Stimulated activated naive CD4-positive, alpha-beta T cell (primary cell): ENCODE measurements at regions not wholly inside any gene's neighbourhood (a gene's known extent, or its start where the extent isn't known, plus 50 kb on each side); places are given as distances from the start of the nearest gene placed in this dataset.
"Not testable (repeated sequence)": the region's sequence is repeated elsewhere in the genome, so short reads cannot be mapped to it uniquely, and the experiment has no call there.

Source experiments
- DNase-seq, 6 experiments: peaks; one replicate each; lab custom pipeline; 2025; lab: John Stamatoyannopoulos, UW

- DNase-seq = no peak
These were observed 1568.5 kb upstream of the WWC1 start for GRCh38 chr5:166722939-166723338.

- DNase-seq = no peak
These were observed 1567.2 kb upstream of the WWC1 start for GRCh38 chr5:166724284-166724683.

GRCh38 chr5:166725593-166725992 is 1565.9 kb upstream of the WWC1 start:
- DNase-seq = no peak

- no peak for DNase-seq
These were observed 1565.0 kb upstream of the WWC1 start for GRCh38 chr5:166726406-166726805.

- not testable (repeated sequence) for DNase-seq
These were observed 1548.5 kb upstream of the WWC1 start for GRCh38 chr5:166742951-166743350.

- no peak for DNase-seq
These were observed 1544.9 kb upstream of the WWC1 start for GRCh38 chr5:166746506-166746905.

GRCh38 chr5:166750376-166750775 is 1541.1 kb upstream of the WWC1 start:
- DNase-seq = no peak

- no peak for DNase-seq
These were observed 1533.3 kb upstream of the WWC1 start for GRCh38 chr5:166758151-166758550.

GRCh38 chr5:166767858-166768257 is 1523.6 kb upstream of the WWC1 start:
- no peak for DNase-seq

GRCh38 chr5:166768536-166768935 is 1522.9 kb upstream of the WWC1 start:
- no peak for DNase-seq

- DNase-seq = no peak
These were observed 1518.7 kb upstream of the WWC1 start for GRCh38 chr5:166772770-166773169.

GRCh38 chr5:166781737-166782136 is 1509.7 kb upstream of the WWC1 start:
- DNase-seq = no peak

GRCh38 chr5:166784545-166785078 is 1506.8 kb upstream of the WWC1 start:
- no peak for DNase-seq

GRCh38 chr5:166786178-166786577 is 1505.3 kb upstream of the WWC1 start:
- DNase-seq = no peak

GRCh38 chr5:166786889-166787288 is 1504.6 kb upstream of the WWC1 start:
- DNase-seq = no peak

GRCh38 chr5:166788050-166788449 is 1503.4 kb upstream of the WWC1 start:
- no peak for DNase-seq

GRCh38 chr5:166795756-166796155 is 1495.7 kb upstream of the WWC1 start:
- DNase-seq = no peak

- DNase-seq = no peak
These were observed 1488.4 kb upstream of the WWC1 start for GRCh38 chr5:166803058-166803457.

GRCh38 chr5:166804223-166804622 is 1487.2 kb upstream of the WWC1 start:
- not testable (repeated sequence) for DNase-seq

- DNase-seq = not testable (repeated sequence)
These were observed 1486.8 kb upstream of the WWC1 start for GRCh38 chr5:166804693-166805092.

- not testable (repeated sequence) for DNase-seq
These were observed 1481.3 kb upstream of the WWC1 start for GRCh38 chr5:166810093-166810658.

GRCh38 chr5:166810721-166811120 is 1480.7 kb upstream of the WWC1 start:
- no peak for DNase-seq

GRCh38 chr5:166823360-166823759 is 1468.1 kb upstream of the WWC1 start:
- no peak for DNase-seq

GRCh38 chr5:166834246-166834645 is 1457.2 kb upstream of the WWC1 start:
- DNase-seq = no peak
